ENCODE measurements at regions not wholly inside any gene's neighbourhood (a gene's known extent, or its start where the extent isn't known, plus 50 kb on each side); places are given as distances from the start of the nearest gene placed in this dataset.

- no peak for DNase-seq (ENCODE audit: low read depth)
Observed at GRCh38 chr17:33640629-33641028, 347.5 kb upstream of the ASIC2 start.

DNA sequence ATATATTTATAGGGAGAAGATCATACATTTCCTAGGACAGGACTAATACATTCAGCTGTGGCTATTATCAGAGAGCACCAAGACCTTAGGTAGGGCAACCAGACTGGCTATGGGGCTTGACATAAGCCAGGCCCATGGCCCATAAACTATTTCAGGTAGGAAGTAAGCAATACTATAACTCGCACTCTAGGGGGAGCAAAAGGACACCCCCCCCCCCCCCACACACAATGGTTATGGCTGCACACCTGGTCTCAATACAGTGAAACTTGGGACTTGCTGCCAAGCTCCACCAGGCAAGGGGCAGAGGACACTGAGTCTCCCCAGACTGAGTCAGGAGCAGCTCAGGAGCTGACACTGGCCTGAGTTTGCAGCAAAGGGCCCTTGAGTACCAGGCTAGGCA, 348.9 kb upstream of the ASIC2 start:
- no peak for DNase-seq (ENCODE audit: low read depth)

GRCh38 chr17:33647956-33648355, 354.9 kb upstream of the ASIC2 start:
- DNase-seq (ENCODE audit: low read depth): no peak

- no peak for DNase-seq (ENCODE audit: low read depth)
Observed at GRCh38 chr17:33650304-33650703, 357.2 kb upstream of the ASIC2 start.

DNA sequence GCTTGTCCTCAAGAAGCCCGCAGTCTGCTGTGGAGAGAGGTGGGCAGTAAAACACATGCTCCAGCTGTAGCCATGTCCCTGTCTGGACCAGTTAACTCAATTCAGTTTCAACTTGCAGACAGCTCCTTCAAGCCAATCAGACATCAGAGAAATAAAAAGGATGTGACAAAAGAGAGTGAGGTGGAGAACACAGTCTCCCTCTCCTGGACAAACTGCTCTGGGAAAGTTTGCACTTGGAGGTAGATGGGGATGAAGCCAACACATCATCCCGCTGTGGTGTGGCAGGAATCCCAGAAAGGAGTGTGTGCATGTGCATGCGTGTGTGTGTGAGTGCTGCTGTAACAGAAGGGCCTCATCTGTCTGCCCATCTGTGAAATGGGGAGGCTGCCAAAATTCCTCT, 358.6 kb upstream of the ASIC2 start:
- DNase-seq (ENCODE audit: low read depth): no peak

- DNase-seq (ENCODE audit: low read depth): no peak
Observed at GRCh38 chr17:33652731-33653398, 359.8 kb upstream of the ASIC2 start.

- DNase-seq (ENCODE audit: low read depth): no peak
Observed at GRCh38 chr17:33653399-33653788, 360.3 kb upstream of the ASIC2 start.

DNA sequence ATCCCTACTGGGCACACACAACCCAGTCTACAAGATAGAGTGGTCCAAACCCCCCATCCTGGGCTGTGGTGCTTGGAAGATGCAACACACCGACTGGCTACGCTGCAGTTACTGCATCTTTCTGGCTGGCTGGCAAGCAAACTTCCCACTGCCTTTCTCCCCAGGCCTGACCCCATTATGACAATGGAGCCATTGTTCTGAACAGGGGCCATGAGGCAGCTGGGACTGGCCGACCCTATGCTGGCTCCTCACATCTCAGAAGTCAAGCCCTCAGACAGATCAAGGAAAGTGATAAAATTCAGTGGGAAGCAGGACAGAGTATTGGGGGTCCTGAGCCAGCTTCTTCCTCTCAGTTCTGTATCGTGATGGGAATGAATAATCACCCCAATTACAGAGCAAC, 364.1 kb upstream of the ASIC2 start:
- DNase-seq (ENCODE audit: low read depth): no peak

DNA sequence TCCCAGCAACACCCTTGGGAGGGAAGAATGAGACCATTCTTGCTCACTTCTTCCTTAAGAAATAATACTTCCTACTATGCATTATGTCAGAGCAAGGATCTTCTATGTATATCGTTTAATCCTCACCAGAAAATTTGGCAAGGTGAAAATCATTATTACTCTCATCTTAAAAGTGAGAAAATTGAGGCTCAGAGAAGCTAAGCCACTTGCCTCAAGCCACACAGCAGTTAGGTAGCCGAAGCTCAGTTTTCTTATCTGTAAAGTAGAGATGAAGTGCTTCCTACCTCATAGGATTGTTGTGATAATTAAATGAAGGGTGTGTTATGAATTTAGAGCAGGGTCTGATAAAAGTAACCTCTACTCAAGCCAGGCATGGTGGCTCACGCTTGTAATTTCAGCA, 368.9 kb upstream of the ASIC2 start:
- no peak for DNase-seq (ENCODE audit: low read depth)

DNA sequence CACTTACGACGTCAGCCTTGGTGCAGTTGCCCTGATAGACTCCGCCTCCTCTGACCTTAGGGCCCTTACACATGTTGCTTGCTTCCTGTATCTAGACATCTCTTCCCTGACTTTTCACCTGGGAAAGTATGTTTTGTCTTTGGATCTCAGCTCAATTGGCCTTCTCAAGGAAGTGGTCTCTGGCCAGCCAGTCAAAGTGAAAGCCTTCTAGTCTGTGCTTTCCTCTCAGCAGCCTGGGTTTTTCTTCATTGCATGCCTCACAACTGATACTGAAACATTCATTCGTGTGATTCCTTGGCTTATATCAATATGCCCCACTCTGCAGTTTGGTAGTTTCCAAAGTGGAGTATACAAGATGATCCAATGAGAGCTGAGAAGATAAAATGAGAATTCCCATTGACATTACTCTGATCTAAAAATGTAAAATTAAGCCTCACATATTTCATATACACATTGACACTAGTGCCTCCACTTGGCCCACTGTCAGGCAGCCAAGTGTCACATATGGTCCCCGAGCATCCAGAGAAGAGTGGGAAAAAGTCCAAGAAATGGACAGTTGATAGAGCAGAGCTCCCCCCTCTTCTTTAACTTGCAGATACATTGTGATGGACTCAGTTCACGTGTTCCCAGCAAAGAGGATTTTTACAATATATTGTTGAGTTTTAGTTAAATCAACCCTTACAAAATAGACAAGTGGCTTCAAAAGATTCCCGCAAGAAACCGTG, 371.2 kb upstream of the ASIC2 start:
- DNase-seq (ENCODE audit: low read depth): no peak

GRCh38 chr17:33667052-33667509, 374.0 kb upstream of the ASIC2 start:
- DNase-seq (ENCODE audit: low read depth): no peak

- DNase-seq (ENCODE audit: low read depth): no peak
Observed at GRCh38 chr17:33667671-33668070, 374.6 kb upstream of the ASIC2 start.

- DNase-seq (ENCODE audit: low read depth): no peak
Observed at GRCh38 chr17:33668516-33668915, 375.4 kb upstream of the ASIC2 start.

DNA sequence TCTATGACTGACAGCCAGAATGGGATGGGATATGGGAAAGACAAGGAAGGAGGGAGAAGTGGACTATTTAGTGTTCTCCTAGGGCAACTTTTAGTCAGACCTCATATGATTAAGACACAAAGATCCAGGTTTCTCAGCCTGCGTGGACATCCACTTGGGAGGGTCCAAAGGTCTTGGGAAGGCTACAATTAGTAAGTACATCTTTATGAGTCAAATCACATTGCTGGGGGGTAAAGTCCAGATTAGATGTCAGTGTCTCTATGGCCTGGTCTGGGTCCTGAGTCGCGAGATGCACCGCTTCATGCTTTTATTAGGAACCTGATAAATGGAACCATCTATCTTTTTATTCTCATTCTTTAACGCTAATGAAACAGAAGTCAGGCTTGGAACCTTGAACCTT, 378.4 kb upstream of the ASIC2 start:
- DNase-seq (ENCODE audit: low read depth): no peak

DNA sequence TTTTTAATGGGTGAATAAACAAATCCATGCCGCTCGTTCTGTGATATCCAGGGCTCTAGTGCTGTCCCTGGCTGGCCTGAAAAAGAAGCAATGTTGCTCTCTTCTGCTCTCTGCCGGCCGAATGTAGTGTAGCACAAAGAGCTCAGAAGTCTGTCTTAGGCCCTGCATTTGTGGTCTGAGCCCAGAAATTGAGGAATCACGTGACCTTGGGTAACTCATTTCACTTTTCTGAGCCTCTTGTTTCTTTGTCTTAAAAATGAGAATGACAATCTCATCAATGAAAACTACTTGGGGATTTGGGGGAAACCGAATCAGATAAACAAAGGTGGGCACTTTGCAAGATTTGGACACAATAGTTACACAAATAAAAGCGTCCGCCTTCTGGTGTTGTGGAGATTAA, 381.6 kb upstream of the ASIC2 start:
- DNase-seq (ENCODE audit: low read depth): peak; percentile 39

DNA sequence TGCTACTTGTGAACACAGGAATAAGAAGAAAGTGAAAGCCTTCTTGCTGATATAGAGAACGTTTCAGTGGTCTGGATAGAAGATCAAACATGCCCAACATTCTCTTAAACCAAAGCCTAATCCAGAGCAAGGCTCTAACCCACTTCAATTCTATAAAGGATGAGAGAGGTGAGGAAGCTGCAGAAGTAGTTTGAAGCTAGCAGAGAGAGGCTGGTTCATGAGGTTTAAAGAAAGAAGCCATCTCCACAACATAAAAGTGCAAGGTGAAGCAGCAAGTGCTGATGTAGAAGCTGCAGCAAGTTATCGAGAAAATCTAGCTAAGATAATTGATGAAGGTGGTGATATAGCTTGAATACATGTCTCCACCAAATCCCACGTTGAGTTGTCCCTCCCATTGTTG, 383.3 kb upstream of the ASIC2 start:
- no peak for DNase-seq (ENCODE audit: low read depth)

- DNase-seq (ENCODE audit: low read depth): no peak
Observed at GRCh38 chr17:33679595-33679994, 386.5 kb upstream of the ASIC2 start.

GRCh38 chr17:33680472-33680871, 387.4 kb upstream of the ASIC2 start:
- DNase-seq (ENCODE audit: low read depth): no peak

DNA sequence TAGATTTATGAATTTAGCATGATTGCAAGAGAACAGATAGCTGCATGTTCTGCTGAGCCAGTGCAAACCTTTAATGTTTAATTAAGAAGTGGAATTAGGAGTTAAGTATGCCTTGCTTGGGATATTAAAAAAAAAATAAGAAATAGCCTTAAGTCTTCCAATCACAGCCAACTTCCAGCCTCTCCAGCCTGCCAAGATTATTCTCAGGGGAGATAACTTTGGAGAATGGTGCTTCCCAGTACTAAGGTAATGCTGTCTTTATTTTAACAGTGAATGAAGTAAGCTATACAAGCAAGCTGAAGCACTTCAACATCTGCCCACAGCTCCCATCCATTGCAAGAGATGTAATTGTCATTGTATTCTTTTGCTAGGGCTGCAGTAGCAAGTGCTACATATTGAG, 389.5 kb upstream of the ASIC2 start:
- no peak for DNase-seq (ENCODE audit: low read depth)

- no peak for DNase-seq (ENCODE audit: low read depth)
Observed at GRCh38 chr17:33684735-33685134, 391.6 kb upstream of the ASIC2 start.

DNA sequence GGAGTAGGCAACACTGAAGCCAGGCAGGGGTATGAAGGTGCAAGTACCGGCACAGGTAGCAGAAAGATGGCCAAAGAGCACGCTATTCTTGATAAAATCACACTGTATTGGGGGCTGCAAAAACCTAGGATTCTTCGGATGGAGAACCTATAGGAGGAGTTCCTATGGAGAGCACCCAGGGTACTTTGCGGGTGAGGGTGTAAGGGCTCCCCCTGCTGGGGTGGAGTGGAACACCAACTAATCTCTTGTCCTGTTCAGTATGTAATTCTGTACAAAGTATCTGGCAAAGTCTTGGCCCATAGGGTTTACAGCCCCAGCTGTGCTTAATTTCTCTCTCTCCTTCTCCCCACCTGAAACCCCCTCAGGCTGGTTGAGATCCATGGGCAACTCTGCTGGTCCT, 393.1 kb upstream of the ASIC2 start:
- no peak for DNase-seq (ENCODE audit: low read depth)

- no peak for DNase-seq (ENCODE audit: low read depth)
Observed at GRCh38 chr17:33687831-33688230, 394.7 kb upstream of the ASIC2 start.

DNA sequence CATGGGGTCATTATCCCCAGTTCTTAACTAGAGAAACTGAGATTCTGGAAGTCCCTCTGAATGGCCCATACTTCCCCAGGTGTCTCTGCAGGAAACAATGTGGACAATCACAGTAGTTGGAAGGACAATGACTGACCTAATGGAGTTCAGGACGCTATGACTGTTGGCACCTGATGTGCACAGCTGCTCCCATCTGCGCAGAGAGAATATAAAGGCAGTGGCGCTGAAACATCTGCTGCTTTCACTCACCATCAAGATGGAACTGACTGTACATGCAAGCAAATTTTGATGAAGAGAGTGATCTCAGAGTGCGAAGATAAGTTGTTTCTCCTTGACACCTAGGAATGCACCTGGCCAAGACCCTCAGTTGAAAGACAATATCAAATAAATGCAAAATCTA, 395.7 kb upstream of the ASIC2 start:
- no peak for DNase-seq (ENCODE audit: low read depth)

GRCh38 chr17:33689725-33690124, 396.6 kb upstream of the ASIC2 start:
- no peak for DNase-seq (ENCODE audit: low read depth)
